ENCODE measurements at regions not wholly inside any gene's neighbourhood (a gene's known extent, or its start where the extent isn't known, plus 50 kb on each side); places are given as distances from the start of the nearest gene placed in this dataset.

DNA sequence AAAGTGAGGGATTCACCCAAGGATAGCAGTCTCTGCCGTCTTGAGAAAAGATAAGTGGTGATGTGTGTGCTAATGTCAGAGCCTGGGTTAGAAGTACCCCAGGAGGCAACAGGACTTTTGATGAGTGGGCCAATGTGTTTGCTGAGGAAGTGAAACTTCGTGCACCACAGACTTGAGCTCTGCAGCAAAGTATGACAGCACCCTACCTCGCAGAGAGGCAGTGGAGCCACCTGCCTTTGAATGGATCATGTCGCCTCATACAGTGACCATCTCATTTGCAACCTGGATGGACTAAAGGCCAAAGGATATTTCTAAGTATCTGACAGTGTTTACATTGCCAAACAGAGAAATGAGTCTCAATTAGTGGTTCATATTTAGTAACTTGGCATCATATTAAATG lies 593.9 kb upstream of the GRAMD2B start:
- H3K27ac ChIP-seq (ENCODE audit: control insufficient read depth, insufficient read depth): no peak overlapping the region
- no peak overlapping the region for H3K4me3 ChIP-seq
- no peaks in the 10 kb centered on the region for H3K4me1 ChIP-seq (ENCODE audit: control insufficient read depth, insufficient read depth, low read length)
- H4K20me1 ChIP-seq (ENCODE audit: control insufficient read depth, insufficient read depth): no peaks in the 10 kb centered on the region
- POLR2A ChIA-PET: no interaction called here
- ATAC-seq (peak; percentile 71), FAIRE-seq (no peak), DNase-seq (ENCODE audit: low read depth, low spot score) (no peak)
- H3K27me3 ChIP-seq (replicated peaks in 1 of 2; ENCODE audit: control insufficient read depth in 2 of 2, insufficient read depth in 2 of 2, low read length in 1 of 2): no peaks in the 10 kb centered on the region
- CTCF ChIA-PET: no interaction called here
- BruUV-seq (replicated peaks): no TSS peak
- H3K9me3 ChIP-seq (replicated peaks; ENCODE audit: control insufficient read depth, insufficient read depth, low read length): no peaks in the 10 kb centered on the region
- 0% methylated on average over 4 of the region's 4 CpGs for WGBS (ENCODE audit: insufficient coverage, insufficient replicate concordance, low lambda C conversion rate, missing lambda C conversion rate)
- H2AFZ ChIP-seq (ENCODE audit: control insufficient read depth, low read depth, low read length): no peak overlapping the region
- H3K36me3 ChIP-seq (ENCODE audit: control insufficient read depth in 2 of 2, insufficient read depth in 2 of 2, low read length in 1 of 2): no peaks in the 10 kb centered on the region
- no peak overlapping the region for H3K4me2 ChIP-seq (ENCODE audit: control insufficient read depth, insufficient read depth)
- in situ Hi-C loops (cut with MboI) (no loop called here), intact Hi-C loops (cut with micrococcal nuclease; ENCODE audit: unreplicated experiment) (no loop called here)
- RAD21 ChIA-PET (ENCODE audit: unreplicated experiment): no interaction called here
- H3K79me2 ChIP-seq (ENCODE audit: control insufficient read depth, insufficient read depth, low read length): no peaks in the 10 kb centered on the region
- SMC1A ChIA-PET (ENCODE audit: uncharacterized antibody, unreplicated experiment): no interaction called here
- no peak overlapping the region for H3K9ac ChIP-seq (ENCODE audit: control insufficient read depth, insufficient read depth, low read length)
- TF ChIP-seq RFX5 (IDR thresholded peaks at IDR 0.05; ENCODE audit: low read depth, low read length) (no peak), SMAD1 (IDR thresholded peaks at IDR 0.05; ENCODE audit: low read depth, partially characterized antibody) (no peak), SPI1 (IDR thresholded peaks at IDR 0.05; ENCODE audit: borderline replicate concordance, insufficient read depth, low read depth, low read length) (peak; percentile 97), SMARCA5 (IDR thresholded peaks at IDR 0.05) (no peak), KLF5 (IDR thresholded peaks at IDR 0.05; ENCODE audit: partially characterized antibody) (no peak), ATF7 (IDR thresholded peaks at IDR 0.05; ENCODE audit: low read depth) (no peak), HDGF (IDR thresholded peaks at IDR 0.05) (no peak), ZNF217 (IDR thresholded peaks at IDR 0.05) (no peak), PAX8 (IDR thresholded peaks at IDR 0.05) (no peak), RAD21 (IDR thresholded peaks at IDR 0.05; ENCODE audit: insufficient read depth, low read depth, low read length) (peak; percentile 27; the same call in 1 of the 2 replicates), RUNX3 (IDR thresholded peaks at IDR 0.05; ENCODE audit: low read length) (peak; percentile 51), HDAC6 (IDR thresholded peaks at IDR 0.05; ENCODE audit: unreplicated experiment) (no peak)
- TF ChIP-seq, protein P1, sequence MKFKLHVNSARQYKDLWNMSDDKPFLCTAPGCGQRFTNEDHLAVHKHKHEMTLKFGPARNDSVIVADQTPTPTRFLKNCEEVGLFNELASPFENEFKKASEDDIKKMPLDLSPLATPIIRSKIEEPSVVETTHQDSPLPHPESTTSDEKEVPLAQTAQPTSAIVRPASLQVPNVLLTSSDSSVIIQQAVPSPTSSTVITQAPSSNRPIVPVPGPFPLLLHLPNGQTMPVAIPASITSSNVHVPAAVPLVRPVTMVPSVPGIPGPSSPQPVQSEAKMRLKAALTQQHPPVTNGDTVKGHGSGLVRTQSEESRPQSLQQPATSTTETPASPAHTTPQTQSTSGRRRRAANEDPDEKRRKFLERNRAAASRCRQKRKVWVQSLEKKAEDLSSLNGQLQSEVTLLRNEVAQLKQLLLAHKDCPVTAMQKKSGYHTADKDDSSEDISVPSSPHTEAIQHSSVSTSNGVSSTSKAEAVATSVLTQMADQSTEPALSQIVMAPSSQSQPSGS (IDR thresholded peaks at IDR 0.05; ENCODE audit: low read length): no peak
- TF ChIP-seq, protein P2, sequence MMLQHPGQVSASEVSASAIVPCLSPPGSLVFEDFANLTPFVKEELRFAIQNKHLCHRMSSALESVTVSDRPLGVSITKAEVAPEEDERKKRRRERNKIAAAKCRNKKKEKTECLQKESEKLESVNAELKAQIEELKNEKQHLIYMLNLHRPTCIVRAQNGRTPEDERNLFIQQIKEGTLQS (IDR thresholded peaks at IDR 0.05; ENCODE audit: borderline replicate concordance, extremely low read depth, low read depth, low read length): no peak
- TF ChIP-seq, protein P3, sequence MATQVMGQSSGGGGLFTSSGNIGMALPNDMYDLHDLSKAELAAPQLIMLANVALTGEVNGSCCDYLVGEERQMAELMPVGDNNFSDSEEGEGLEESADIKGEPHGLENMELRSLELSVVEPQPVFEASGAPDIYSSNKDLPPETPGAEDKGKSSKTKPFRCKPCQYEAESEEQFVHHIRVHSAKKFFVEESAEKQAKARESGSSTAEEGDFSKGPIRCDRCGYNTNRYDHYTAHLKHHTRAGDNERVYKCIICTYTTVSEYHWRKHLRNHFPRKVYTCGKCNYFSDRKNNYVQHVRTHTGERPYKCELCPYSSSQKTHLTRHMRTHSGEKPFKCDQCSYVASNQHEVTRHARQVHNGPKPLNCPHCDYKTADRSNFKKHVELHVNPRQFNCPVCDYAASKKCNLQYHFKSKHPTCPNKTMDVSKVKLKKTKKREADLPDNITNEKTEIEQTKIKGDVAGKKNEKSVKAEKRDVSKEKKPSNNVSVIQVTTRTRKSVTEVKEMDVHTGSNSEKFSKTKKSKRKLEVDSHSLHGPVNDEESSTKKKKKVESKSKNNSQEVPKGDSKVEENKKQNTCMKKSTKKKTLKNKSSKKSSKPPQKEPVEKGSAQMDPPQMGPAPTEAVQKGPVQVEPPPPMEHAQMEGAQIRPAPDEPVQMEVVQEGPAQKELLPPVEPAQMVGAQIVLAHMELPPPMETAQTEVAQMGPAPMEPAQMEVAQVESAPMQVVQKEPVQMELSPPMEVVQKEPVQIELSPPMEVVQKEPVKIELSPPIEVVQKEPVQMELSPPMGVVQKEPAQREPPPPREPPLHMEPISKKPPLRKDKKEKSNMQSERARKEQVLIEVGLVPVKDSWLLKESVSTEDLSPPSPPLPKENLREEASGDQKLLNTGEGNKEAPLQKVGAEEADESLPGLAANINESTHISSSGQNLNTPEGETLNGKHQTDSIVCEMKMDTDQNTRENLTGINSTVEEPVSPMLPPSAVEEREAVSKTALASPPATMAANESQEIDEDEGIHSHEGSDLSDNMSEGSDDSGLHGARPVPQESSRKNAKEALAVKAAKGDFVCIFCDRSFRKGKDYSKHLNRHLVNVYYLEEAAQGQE (IDR thresholded peaks at IDR 0.05; ENCODE audit: low read depth, low read length): no peak
- TF ChIP-seq, protein P4, sequence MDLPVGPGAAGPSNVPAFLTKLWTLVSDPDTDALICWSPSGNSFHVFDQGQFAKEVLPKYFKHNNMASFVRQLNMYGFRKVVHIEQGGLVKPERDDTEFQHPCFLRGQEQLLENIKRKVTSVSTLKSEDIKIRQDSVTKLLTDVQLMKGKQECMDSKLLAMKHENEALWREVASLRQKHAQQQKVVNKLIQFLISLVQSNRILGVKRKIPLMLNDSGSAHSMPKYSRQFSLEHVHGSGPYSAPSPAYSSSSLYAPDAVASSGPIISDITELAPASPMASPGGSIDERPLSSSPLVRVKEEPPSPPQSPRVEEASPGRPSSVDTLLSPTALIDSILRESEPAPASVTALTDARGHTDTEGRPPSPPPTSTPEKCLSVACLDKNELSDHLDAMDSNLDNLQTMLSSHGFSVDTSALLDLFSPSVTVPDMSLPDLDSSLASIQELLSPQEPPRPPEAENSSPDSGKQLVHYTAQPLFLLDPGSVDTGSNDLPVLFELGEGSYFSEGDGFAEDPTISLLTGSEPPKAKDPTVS (IDR thresholded peaks at IDR 0.05; ENCODE audit: low read depth, low read length): no peak

Measured in GM12878 (cell line).